T-helper 1 cell treated with Interleukin-12 subunit alpha and Interleukin-12 subunit beta and Interleukin-4 antibody, amounts not matched to agents 30 ng/mL and 1 ng/mL, for 36 hours (primary cell): ENCODE measurements at regions not wholly inside any gene's neighbourhood (a gene's known extent, or its start where the extent isn't known, plus 50 kb on each side); places are given as distances from the start of the nearest gene placed in this dataset.

ENCODE experiments used
- intact Hi-C: fragments of 100-400 bp; cut with micrococcal nuclease; formaldehyde crosslinking; loops from one replicate; pipeline ENCODE4 v1.15.1; 2024

GRCh38 chr4:52269761-52270160, 218.7 kb downstream of the SPATA18 start:
- intact Hi-C loops, result no loop called here

DNA sequence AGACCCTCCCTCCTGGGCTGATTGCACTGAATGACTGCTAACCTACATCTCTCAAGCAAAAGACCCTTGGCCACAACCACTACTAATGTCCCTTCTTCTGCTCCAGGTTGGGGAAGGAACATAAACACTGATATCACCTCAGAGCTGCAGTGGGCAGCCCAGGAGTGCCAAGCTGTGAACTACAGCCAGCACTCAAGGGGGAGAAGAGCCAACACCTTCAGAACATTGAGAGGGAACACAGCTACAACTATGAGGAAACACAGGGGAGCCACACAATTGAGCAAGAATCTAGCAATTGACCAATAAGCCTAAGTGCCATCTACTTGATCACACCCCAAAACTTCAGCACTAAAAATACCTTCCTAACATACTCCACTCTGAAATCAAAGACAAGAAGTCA, 222.8 kb downstream of the SPATA18 start:
- intact Hi-C loops, result no loop called here

DNA sequence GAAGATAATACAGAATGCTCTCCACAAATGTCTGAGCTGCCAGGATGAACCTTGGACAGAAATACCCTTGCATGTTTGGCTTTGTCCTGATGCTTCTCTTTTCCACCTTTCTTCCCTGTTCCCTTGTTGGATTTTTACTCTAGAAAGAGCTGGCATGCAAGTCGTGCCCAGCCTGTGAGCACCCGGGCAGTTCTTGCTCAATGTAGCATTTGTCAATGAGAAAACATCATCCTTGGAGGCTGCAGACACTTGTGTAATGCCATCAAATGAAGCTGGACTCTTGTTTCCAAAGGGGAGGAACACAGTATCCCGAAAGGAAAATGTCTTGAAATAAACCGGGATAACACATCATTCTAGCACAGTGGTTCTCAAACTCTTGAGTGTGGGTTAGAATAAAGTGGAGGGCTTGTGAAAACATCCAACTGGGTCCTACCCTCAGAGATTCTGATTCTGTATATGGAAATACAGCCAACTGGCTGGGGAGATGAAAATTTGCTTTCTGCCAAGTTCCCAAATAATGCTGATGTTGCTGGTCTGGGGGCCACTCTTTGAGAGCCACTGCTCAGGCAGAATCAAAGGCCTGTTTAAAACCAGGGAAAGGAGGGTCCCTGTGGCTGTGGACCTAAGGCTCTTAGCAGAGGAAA, 237.2 kb downstream of the SPATA18 start:
- intact Hi-C loops, result no loop called here

DNA sequence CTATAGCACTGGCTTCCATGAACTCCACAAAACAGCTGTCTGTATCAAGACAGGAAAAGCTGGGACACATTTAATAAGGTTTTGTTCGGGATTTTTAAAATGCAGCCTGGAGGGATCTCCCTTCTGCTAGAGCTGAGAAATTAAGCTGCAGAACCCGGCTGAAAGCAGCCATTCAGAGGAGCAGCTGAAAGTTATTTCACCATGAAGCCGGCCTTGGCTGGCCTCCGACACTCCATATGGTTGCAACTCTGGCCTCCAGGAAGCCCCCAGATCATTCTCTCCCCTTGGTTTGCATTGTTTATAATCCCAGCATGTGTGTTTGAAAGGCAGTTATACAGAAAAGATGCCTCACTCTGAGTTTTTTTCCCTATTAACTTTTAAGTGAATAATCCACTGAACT, 239.4 kb downstream of the SPATA18 start:
- intact Hi-C loops, result no loop called here

DNA sequence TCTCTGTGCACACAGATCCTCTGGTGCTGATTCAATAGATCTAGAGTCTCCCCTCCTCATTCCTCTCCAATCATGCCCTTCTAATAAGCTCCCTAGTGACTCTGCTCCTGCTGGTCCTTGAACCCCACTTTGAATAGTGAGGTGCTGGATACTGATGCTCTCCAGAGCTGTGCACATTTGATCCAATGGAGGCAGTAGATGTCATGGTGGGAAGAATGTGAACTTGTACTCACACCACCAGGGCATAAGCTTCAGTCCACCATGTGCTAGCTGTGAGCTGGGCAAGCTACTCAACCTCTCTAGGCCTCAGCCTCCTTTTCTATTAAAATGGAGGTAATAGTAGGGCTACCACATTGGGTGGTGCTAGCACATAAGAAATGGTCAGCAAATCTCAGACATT, 241.1 kb downstream of the SPATA18 start:
- intact Hi-C loops, result no loop called here

- intact Hi-C loops, result no loop called here
Observed at GRCh38 chr4:52296341-52296740, 245.2 kb downstream of the SPATA18 start.

GRCh38 chr4:52298444-52298843, 247.3 kb downstream of the SPATA18 start:
- intact Hi-C loops, result no loop called here

GRCh38 chr4:52299120-52299519, 248.0 kb downstream of the SPATA18 start:
- intact Hi-C loops, result no loop called here

- intact Hi-C loops, result no loop called here
Observed at GRCh38 chr4:52311464-52312125, 260.5 kb downstream of the SPATA18 start.

- intact Hi-C loops, result no loop called here
Observed at GRCh38 chr4:52312722-52313121, 261.6 kb downstream of the SPATA18 start.

- intact Hi-C loops, result no loop called here
Observed at GRCh38 chr4:52317361-52317879, 266.3 kb downstream of the SPATA18 start.

DNA sequence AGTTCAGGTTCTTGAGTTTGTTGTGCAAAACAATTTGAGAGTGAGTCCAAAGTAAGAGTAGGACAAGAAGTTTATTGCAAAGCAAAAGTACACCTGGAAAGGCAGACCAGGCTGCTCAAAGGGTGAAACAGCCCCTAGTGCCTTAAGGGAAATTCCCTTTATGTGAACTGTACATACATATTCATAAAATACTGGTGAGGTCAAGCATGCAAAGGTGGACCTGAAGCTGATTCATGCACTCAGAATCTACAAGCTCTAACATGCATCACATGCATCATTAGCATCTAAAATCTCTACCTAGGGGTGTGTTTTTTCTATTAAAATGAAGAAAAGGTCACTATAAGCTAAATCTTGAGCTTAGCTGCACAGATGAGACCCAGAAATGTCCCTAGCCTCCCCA, 266.9 kb downstream of the SPATA18 start:
- intact Hi-C loops, result no loop called here

DNA sequence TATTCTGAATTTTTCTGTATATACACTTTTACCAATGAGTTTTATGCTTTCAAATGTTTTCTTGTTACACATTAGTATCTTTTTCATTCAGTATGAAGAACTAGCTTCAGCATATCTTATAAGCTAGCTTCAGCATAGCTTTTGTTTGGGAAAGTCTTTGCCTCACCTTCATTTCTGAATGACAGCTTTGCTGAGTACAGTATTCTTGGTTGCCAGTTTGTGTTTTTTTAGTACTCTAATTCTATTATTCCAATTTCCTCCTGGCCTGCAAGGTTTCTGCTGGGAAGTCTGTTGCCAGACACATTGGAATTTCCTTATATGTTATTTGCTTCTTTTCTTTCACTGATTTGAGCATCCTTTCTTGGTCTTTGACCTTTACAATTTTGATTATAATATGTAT, 278.8 kb downstream of the SPATA18 start:
- intact Hi-C loops, result no loop called here

DNA sequence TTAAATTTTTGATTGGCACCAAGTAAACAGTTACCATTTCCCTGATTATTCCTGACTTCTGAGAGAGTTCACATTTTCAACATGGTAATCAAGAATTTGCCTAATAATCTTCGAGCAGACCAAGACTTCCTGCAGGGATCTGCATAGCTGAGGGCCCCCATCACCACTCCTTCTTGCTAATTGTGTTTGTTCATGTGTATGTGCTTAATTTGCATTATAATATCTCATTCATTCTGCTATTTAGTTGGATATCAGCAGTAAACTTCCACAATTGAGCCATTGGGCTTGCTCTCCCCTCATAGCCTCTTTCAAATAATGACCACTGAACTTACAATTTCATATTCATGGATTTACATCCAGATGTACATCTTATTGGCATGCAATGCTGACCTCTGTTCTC, 292.5 kb downstream of the SPATA18 start:
- intact Hi-C loops, result no loop called here

DNA sequence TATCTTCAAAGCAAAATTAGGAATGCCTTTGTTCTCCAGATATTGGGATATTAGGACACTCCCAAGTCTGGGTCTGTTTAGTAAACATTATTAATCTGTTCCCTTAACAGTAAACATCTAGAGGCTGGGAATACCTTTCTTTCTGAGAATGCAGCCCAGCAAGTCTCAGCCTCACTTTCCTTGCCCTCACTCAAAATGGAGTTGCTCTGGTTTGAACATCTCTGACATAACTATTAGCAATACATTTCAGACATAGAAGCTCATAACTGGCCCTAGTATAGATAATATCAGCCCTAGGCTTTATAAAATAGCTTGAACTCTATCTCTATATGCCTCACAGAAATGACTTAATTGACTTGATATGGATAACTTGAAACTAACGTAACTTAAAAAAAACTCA, 299.8 kb downstream of the SPATA18 start:
- intact Hi-C loops, result no loop called here

GRCh38 chr4:52358366-52358765, 300.7 kb downstream of the USP46 start:
- intact Hi-C loops, result no loop called here

DNA sequence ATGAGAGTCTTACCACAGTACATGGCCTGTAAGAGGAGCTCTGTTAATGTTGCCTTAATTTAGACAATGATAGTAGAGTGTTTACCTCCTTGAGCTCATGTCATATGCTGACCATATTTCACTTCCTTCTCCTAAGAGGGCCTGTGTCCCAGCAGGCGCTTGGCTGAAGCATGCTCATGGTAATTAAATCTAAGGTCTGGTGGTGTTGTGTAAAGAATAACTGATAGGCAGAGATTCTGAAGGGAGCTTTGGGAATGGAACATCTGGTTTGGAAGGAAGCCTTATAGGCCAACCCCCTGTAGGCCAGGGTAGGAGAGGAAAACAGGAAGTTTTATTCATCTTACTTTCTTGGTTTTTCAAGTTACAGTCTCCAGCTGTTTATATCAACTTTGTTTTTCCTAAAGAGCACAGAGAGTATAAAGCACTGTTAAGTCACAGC, 300.2 kb downstream of the USP46 start:
- intact Hi-C loops, result no loop called here

DNA sequence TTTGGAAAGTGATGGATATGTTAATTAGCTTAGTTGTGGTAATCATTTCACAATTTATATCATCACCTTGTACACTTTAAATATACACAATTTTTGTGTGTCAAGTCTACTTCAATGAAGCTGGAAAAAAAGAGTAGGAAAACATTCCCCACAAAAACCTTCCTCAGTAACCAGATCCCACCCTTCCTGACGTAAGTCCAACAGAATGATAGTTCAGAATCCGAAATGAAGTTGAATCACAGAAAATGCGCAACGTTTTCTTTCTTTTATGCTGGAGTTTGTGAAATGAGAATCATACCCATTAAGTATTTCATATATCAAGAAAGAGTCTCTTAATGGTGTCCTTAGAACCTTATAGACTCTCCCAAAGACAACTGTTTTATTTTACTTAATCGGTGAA, 292.9 kb downstream of the USP46 start:
- intact Hi-C loops, result no loop called here

GRCh38 chr4:52366621-52367020, 292.5 kb downstream of the USP46 start:
- intact Hi-C loops, result no loop called here

GRCh38 chr4:52367282-52367830, 291.7 kb downstream of the USP46 start:
- intact Hi-C loops, result no loop called here

- intact Hi-C loops, result no loop called here
Observed at GRCh38 chr4:52368895-52369294, 290.2 kb downstream of the USP46 start.

GRCh38 chr4:52369649-52370048, 289.5 kb downstream of the USP46 start:
- intact Hi-C loops, result no loop called here

GRCh38 chr4:52370576-52370975, 288.5 kb downstream of the USP46 start:
- intact Hi-C loops, result no loop called here
